Testis (tissue), 2 donors: ENCODE measurements at regions not wholly inside any gene's neighbourhood (a gene's known extent, or its start where the extent isn't known, plus 50 kb on each side); places are given as distances from the start of the nearest gene placed in this dataset.

Experiments
- CTCF ChIP-seq, 3 experiments: fragments of 450-650 bp in 2 of 3; fragments of 200-600 bp in 1 of 3; sonication (generic) in 1 of 3; IDR thresholded peaks; one replicate each; pipeline ENCODE4 v1.5.1; 2016 to 2019; ENCODE audit warnings: antibody characterized with exemption in 3 of 3, mild to moderate bottlenecking in 2 of 3, moderate library complexity in 1 of 3
- POLR2A ChIP-seq: fragments of 450-650 bp; IDR thresholded peaks from one replicate; pipeline ENCODE4 v1.6.1; 2017; ENCODE audit warnings: antibody characterized with exemption, mild to moderate bottlenecking, moderate library complexity

GRCh38 chr9:116027511-116027910 is 126.1 kb upstream of the PAPPA start:
- TF ChIP-seq CTCF (IDR thresholded peaks at IDR 0.05) (no peak), POLR2A (no peak)
